Keratinocyte (primary cell): ENCODE measurements at regions not wholly inside any gene's neighbourhood (a gene's known extent, or its start where the extent isn't known, plus 50 kb on each side); places are given as distances from the start of the nearest gene placed in this dataset.

Experiments used
- DNase-seq: peaks from one replicate; pipeline ENCODE4 v3.0.0-alpha.2; 2011; ENCODE audit warnings: low read depth, missing footprints, low spot score
- FAIRE-seq: peaks from 2 replicates; lab custom pipeline; 2011; peaks lifted over from hg19 to GRCh38; lab: Jason Lieb, UNC
- H2AFZ ChIP-seq: 2 replicates; pipeline ENCODE4 v1.6.0; 2012; ENCODE audit warnings: low read length, control low read depth, inconsistent platforms; ENCODE audit not compliant: control insufficient read depth
- H3K27ac ChIP-seq: 2 replicates; pipeline ENCODE4 v1.5.1; 2011; ENCODE audit warnings: low read length; ENCODE audit not compliant: control insufficient read depth, insufficient read depth
- H3K27me3 ChIP-seq: 3 replicates; pipeline ENCODE4 v1.6.0; 2011; ENCODE audit warnings: low read length; ENCODE audit not compliant: control insufficient read depth, insufficient read depth; ENCODE audit errors: extremely low read depth
- H3K36me3 ChIP-seq, 2 experiments: 2 replicates in 1 of 2; 3 replicates in 1 of 2; pipeline ENCODE4 v1.5.1; 2011; ENCODE audit warnings: low read length in 2 of 2, mild to moderate bottlenecking in 1 of 2; ENCODE audit not compliant: control insufficient read depth in 2 of 2, insufficient read depth in 2 of 2; ENCODE audit errors: extremely low read depth in 1 of 2
- H3K4me1 ChIP-seq: 3 replicates; pipeline ENCODE4 v1.5.1; 2011; ENCODE audit warnings: low read length; ENCODE audit not compliant: control insufficient read depth, insufficient read depth; ENCODE audit errors: extremely low read depth
- H3K4me2 ChIP-seq: 3 replicates; pipeline ENCODE4 v1.6.0; 2011; ENCODE audit warnings: low read depth, low read length; ENCODE audit not compliant: control insufficient read depth, insufficient read depth; ENCODE audit errors: extremely low read depth
- H3K4me3 ChIP-seq, 3 experiments: fragments of 200-600 bp in 1 of 3; sonication (generic) in 1 of 3; 2 replicates in 2 of 3; 3 replicates in 1 of 3; pipeline ENCODE4 v1.5.1; 2011 to 2016; ENCODE audit warnings: low read length in 3 of 3, mild to moderate bottlenecking in 3 of 3, control low read depth in 2 of 3, inconsistent platforms in 1 of 3, low read depth in 1 of 3, mixed read lengths in 1 of 3, mixed run types in 1 of 3, moderate library complexity in 1 of 3; ENCODE audit not compliant: control insufficient read depth in 2 of 3, insufficient read depth in 2 of 3; ENCODE audit errors: extremely low read depth in 1 of 3
- H3K79me2 ChIP-seq: 2 replicates; pipeline ENCODE4 v1.6.0; 2012; ENCODE audit warnings: low read length; ENCODE audit not compliant: control insufficient read depth, insufficient read depth
- H3K9ac ChIP-seq: 3 replicates; pipeline ENCODE4 v1.6.0; 2011; ENCODE audit warnings: low read length; ENCODE audit not compliant: control insufficient read depth, insufficient read depth; ENCODE audit errors: extremely low read depth
- H3K9me1 ChIP-seq: 3 replicates; pipeline ENCODE4 v1.6.0; 2011; ENCODE audit warnings: low read length; ENCODE audit not compliant: control insufficient read depth, insufficient read depth; ENCODE audit errors: extremely low read depth
- H3K9me3 ChIP-seq: 2 replicates; pipeline ENCODE4 v1.5.1; 2012; ENCODE audit warnings: low read depth, low read length; ENCODE audit not compliant: control insufficient read depth
- H4K20me1 ChIP-seq: 3 replicates; pipeline ENCODE4 v1.6.0; 2011; ENCODE audit warnings: low read length; ENCODE audit not compliant: control insufficient read depth, insufficient read depth; ENCODE audit errors: extremely low read depth
- EZH2 ChIP-seq: IDR thresholded peaks from one replicate; pipeline ENCODE4 v1.6.1; 2012; ENCODE audit warnings: inconsistent platforms, mild to moderate bottlenecking, low read length, moderate library complexity
- dilution Hi-C: fragments of 300-500 bp; cut with MboI; formaldehyde crosslinking; loops from one replicate; pipeline ENCODE4 v1.7.0; 2020; ENCODE audit warnings: low sequenced_read_pairs; ENCODE audit not compliant: extremely low pct_ligation_motif_present
- TF ChIP-seq, protein P1 (sequence below), 3 experiments: IDR thresholded peaks in 1 of 3; conservative IDR thresholded peaks in 1 of 3; optimal IDR thresholded peaks in 1 of 3; 2 replicates in 2 of 3; 3 replicates in 1 of 3; pipeline versions ENCODE3 to v1.5.1; 2011; ENCODE audit warnings: low read length in 3 of 3, mild to moderate bottlenecking in 3 of 3, moderate library complexity in 2 of 3, control low read depth in 1 of 3, inconsistent platforms in 1 of 3; ENCODE audit not compliant: insufficient read depth in 2 of 3; ENCODE audit errors: extremely low read depth in 1 of 3

DNA sequence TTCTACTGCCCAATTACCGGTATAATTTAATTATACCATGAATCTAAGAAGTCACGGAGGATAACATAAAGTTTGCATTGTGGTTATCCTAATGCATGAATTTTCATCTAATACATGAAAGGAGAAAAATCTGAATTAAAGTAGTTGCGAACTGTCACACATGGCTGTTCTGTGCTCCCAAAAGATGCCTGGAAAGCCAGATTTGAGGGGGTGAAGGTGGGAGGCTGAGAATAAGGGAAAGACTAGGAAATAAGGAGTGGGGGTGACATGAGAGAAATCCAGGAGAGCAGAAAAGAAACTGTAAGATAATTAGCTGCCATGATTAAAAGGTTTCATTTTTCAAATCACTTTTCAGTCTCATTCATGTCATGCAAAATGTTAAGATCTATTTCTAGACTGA, 1582.7 kb downstream of the STIM2 start:
- DNase-seq (no peak), FAIRE-seq (no peak)
- peak overlapping the region; percentile 51 for H2AFZ ChIP-seq
- H3K27ac ChIP-seq = no peak overlapping the region
- no peaks in the 10 kb centered on the region for H3K9me3 ChIP-seq
- no peak overlapping the region for H3K4me3 ChIP-seq
- no peaks in the 10 kb centered on the region for H3K36me3 ChIP-seq
- no peaks in the 10 kb centered on the region for H4K20me1 ChIP-seq
- H3K4me2 ChIP-seq = no peak overlapping the region
- dilution Hi-C loops = no loop called here
- no peaks in the 10 kb centered on the region for H3K27me3 ChIP-seq
- H3K79me2 ChIP-seq = no peaks in the 10 kb centered on the region
- TF ChIP-seq, protein P1, sequence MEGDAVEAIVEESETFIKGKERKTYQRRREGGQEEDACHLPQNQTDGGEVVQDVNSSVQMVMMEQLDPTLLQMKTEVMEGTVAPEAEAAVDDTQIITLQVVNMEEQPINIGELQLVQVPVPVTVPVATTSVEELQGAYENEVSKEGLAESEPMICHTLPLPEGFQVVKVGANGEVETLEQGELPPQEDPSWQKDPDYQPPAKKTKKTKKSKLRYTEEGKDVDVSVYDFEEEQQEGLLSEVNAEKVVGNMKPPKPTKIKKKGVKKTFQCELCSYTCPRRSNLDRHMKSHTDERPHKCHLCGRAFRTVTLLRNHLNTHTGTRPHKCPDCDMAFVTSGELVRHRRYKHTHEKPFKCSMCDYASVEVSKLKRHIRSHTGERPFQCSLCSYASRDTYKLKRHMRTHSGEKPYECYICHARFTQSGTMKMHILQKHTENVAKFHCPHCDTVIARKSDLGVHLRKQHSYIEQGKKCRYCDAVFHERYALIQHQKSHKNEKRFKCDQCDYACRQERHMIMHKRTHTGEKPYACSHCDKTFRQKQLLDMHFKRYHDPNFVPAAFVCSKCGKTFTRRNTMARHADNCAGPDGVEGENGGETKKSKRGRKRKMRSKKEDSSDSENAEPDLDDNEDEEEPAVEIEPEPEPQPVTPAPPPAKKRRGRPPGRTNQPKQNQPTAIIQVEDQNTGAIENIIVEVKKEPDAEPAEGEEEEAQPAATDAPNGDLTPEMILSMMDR (optimal IDR thresholded peaks at IDR 0.05 in 1 of 3, IDR thresholded peaks at IDR 0.05 in 1 of 3, conservative IDR thresholded peaks at IDR 0.05 in 1 of 3; ENCODE audit: extremely low read depth in 1 of 3, insufficient read depth in 2 of 3, low read length in 3 of 3) = no peak
- no peak for TF ChIP-seq EZH2
- H3K9ac ChIP-seq = no peak overlapping the region
- H3K4me1 ChIP-seq = peaks cover 15% of the 10 kb centered on the region
- H3K9me1 ChIP-seq = no peaks in the 10 kb centered on the region

DNA sequence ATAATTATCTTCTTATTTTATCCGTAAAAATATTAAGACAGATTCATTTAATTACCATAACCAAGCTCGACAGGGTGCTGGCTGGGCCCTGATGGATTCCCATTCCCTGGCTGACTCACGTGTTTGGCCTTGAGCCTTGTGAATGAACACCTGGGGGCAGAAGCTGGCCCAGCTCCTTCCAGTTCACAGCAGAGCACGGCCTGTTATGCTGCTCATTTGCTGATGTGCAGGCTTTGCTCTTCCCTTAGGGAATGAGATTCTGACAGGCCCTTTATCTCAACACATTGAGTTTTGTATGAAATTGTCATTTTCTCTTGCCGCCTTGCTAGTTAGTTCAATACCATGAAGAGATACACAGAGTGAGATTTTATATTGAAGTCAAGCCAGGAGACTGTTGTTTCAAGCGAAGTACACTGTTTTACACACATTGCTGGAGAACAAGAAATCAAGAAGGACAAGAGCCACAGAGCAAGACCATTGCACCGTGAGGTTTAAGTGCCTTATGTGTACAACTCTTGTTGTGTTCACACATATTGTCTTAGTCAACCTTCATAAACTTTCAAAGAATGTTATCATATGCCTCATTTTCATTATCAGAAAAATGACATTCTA, 1583.3 kb downstream of the STIM2 start:
- no peaks in the 10 kb centered on the region for H3K79me2 ChIP-seq
- dilution Hi-C loops = no loop called here
- H3K27me3 ChIP-seq = no peaks in the 10 kb centered on the region
- H3K9me3 ChIP-seq = no peaks in the 10 kb centered on the region
- no peak overlapping the region for H2AFZ ChIP-seq
- no peaks in the 10 kb centered on the region for H3K9me1 ChIP-seq
- no peak overlapping the region for H3K4me2 ChIP-seq
- H3K36me3 ChIP-seq = no peaks in the 10 kb centered on the region
- DNase-seq (peak; percentile 15), FAIRE-seq (peak; percentile 91)
- H3K9ac ChIP-seq = no peak overlapping the region
- H3K4me3 ChIP-seq = no peak overlapping the region
- H3K4me1 ChIP-seq = peaks cover 15% of the 10 kb centered on the region
- no peaks in the 10 kb centered on the region for H4K20me1 ChIP-seq
- peak overlapping the region; percentile 10 for H3K27ac ChIP-seq
- TF ChIP-seq, protein P1 (optimal IDR thresholded peaks at IDR 0.05 in 1 of 3, IDR thresholded peaks at IDR 0.05 in 1 of 3, conservative IDR thresholded peaks at IDR 0.05 in 1 of 3; ENCODE audit: extremely low read depth in 1 of 3, insufficient read depth in 2 of 3, low read length in 3 of 3) = peak in 1 of 3 experiments; percentile 19
- TF ChIP-seq EZH2 = no peak
